Fibroblast of upper back skin (primary cell): ENCODE measurements at regions not wholly inside any gene's neighbourhood (a gene's known extent, or its start where the extent isn't known, plus 50 kb on each side); places are given as distances from the start of the nearest gene placed in this dataset.
A peak's percentile ranks its signal among the peaks of the same experiment; 100 is the strongest.

Experiments
- DNase-seq: peaks from one replicate; pipeline ENCODE4 v3.0.0-alpha.2; 2013

GRCh38 chr5:2222246-2222992 is 339.7 kb upstream of the IRX4 start:
- DNase-seq = no peak

- DNase-seq = no peak
Observed at GRCh38 chr5:2221450-2221849, 338.7 kb upstream of the IRX4 start.

- DNase-seq = no peak
Observed at GRCh38 chr5:2220741-2221140, 338.0 kb upstream of the IRX4 start.

- DNase-seq = no peak
Observed at GRCh38 chr5:2219149-2219776, 336.5 kb upstream of the IRX4 start.

- DNase-seq = no peak
Observed at GRCh38 chr5:2217219-2217618, 334.5 kb upstream of the IRX4 start.

- DNase-seq = no peak
Observed at GRCh38 chr5:2214910-2215590, 332.3 kb upstream of the IRX4 start.

- DNase-seq = no peak
Observed at GRCh38 chr5:2213121-2213730, 330.5 kb upstream of the IRX4 start.

GRCh38 chr5:2212481-2212880 is 329.8 kb upstream of the IRX4 start:
- DNase-seq = no peak

- DNase-seq = no peak
Observed at GRCh38 chr5:2208239-2208544, 325.5 kb upstream of the IRX4 start.

- peak; percentile 0 for DNase-seq
Observed at GRCh38 chr5:2207416-2208238, 324.9 kb upstream of the IRX4 start.

GRCh38 chr5:2207109-2207399 is 324.3 kb upstream of the IRX4 start:
- DNase-seq = no peak

GRCh38 chr5:2206293-2207108 is 323.8 kb upstream of the IRX4 start:
- no peak for DNase-seq

- DNase-seq = no peak
Observed at GRCh38 chr5:2205596-2206226, 323.0 kb upstream of the IRX4 start.

GRCh38 chr5:2205185-2205585 is 322.5 kb upstream of the IRX4 start:
- DNase-seq = no peak

- DNase-seq = no peak
Observed at GRCh38 chr5:2204366-2205184, 321.9 kb upstream of the IRX4 start.

GRCh38 chr5:2203774-2204173 is 321.0 kb upstream of the IRX4 start:
- DNase-seq = no peak

GRCh38 chr5:2201832-2202231 is 319.1 kb upstream of the IRX4 start:
- DNase-seq = no peak

GRCh38 chr5:2201421-2201820 is 318.7 kb upstream of the IRX4 start:
- no peak for DNase-seq

GRCh38 chr5:2201011-2201410 is 318.3 kb upstream of the IRX4 start:
- no peak for DNase-seq

- DNase-seq = no peak
Observed at GRCh38 chr5:2200261-2200950, 317.7 kb upstream of the IRX4 start.
